Neural cell (in vitro differentiated cells): ENCODE measurements at regions not wholly inside any gene's neighbourhood (a gene's known extent, or its start where the extent isn't known, plus 50 kb on each side); places are given as distances from the start of the nearest gene placed in this dataset.
"Not testable (repeated sequence)": the region's sequence is repeated elsewhere in the genome, so short reads cannot be mapped to it uniquely, and the experiment has no call there.

ENCODE experiments used
- H2AFZ ChIP-seq: fragments of 200-600, 300-800 bp; sonication (generic), shearing (Covaris generic); 2 replicates; pipeline ENCODE4 v1.6.0; 2014; ENCODE audit warnings: low read depth, mild to moderate bottlenecking, antibody characterized with exemption, low read length, moderate library complexity
- H3F3A ChIP-seq: fragments of 200-600 bp; shearing (Covaris generic); 2 replicates; pipeline ENCODE4 v1.6.1; 2016; ENCODE audit warnings: mild to moderate bottlenecking, moderate library complexity, mixed read lengths, antibody characterized with exemption, low read length; ENCODE audit not compliant: insufficient read depth, poor library complexity, severe bottlenecking
- H3K27ac ChIP-seq: fragments of 200-600, 300-800 bp; sonication (generic), shearing (Covaris generic); 2 replicates; pipeline ENCODE4 v1.5.1; 2014; ENCODE audit warnings: mild to moderate bottlenecking, low read length, moderate library complexity
- H3K27me3 ChIP-seq: fragments of 300-800, 200-600 bp; sonication (generic), shearing (Covaris generic); 2 replicates; pipeline ENCODE4 v1.6.0; 2014; ENCODE audit warnings: mild to moderate bottlenecking, low read depth, low read length, moderate library complexity; ENCODE audit not compliant: insufficient read depth
- H3K36me3 ChIP-seq: fragments of 300-800, 200-600 bp; sonication (generic), shearing (Covaris generic); 2 replicates; pipeline ENCODE4 v1.5.1; 2014; ENCODE audit warnings: mild to moderate bottlenecking, antibody characterized with exemption, low read length, moderate library complexity; ENCODE audit not compliant: insufficient read depth
- H3K4me2 ChIP-seq: fragments of 300-800, 200-600 bp; sonication (generic), shearing (Covaris generic); 2 replicates; pipeline ENCODE4 v1.6.0; 2014; ENCODE audit warnings: mild to moderate bottlenecking, low read length
- H3K4me3 ChIP-seq: fragments of 300-800, 200-600 bp; sonication (generic), shearing (Covaris generic); 2 replicates; pipeline ENCODE4 v1.5.1; 2014; ENCODE audit warnings: mild to moderate bottlenecking, low read length, moderate library complexity
- H3K79me2 ChIP-seq: fragments of 200-600 bp; shearing (Covaris generic); replicated peaks from 2 replicates; pipeline ENCODE4 v1.6.0; 2014; ENCODE audit warnings: mild to moderate bottlenecking, low read length, moderate library complexity; ENCODE audit not compliant: insufficient read depth
- H3K9ac ChIP-seq: fragments of 300-800, 200-600 bp; sonication (generic), shearing (Covaris generic); 2 replicates; pipeline ENCODE4 v1.6.1; 2016; ENCODE audit warnings: mild to moderate bottlenecking, low read length, mixed read lengths
- H3K9me2 ChIP-seq: fragments of 200-600 bp; shearing (Covaris generic); 2 replicates; pipeline ENCODE4 v1.6.1; 2016; ENCODE audit warnings: mild to moderate bottlenecking, low read length, mixed read lengths; ENCODE audit not compliant: insufficient read depth
- H3K9me3 ChIP-seq: fragments of 200-600, 300-800 bp; sonication (generic), shearing (Covaris generic); 2 replicates; pipeline ENCODE4 v1.6.1; 2016; ENCODE audit warnings: mild to moderate bottlenecking, mixed run types, low read length, moderate library complexity, mixed read lengths
- H4K20me1 ChIP-seq: fragments of 200-600 bp; shearing (Covaris generic); 2 replicates; pipeline ENCODE4 v1.6.1; 2016; ENCODE audit warnings: mild to moderate bottlenecking, mixed run types; ENCODE audit not compliant: insufficient read depth
- CTCF ChIP-seq: fragments of 450-650 bp; IDR thresholded peaks from 2 replicates; pipeline ENCODE4 v1.5.1; 2014; ENCODE audit warnings: antibody characterized with exemption, mild to moderate bottlenecking, moderate library complexity; ENCODE audit not compliant: poor library complexity, severe bottlenecking
- EP300 ChIP-seq: fragments of 450-650 bp; conservative IDR thresholded peaks from 2 replicates; pipeline ENCODE4 v1.6.1; 2014; ENCODE audit warnings: antibody characterized with exemption, mild to moderate bottlenecking, moderate library complexity; ENCODE audit not compliant: poor library complexity, severe bottlenecking
- EZH2 ChIP-seq: fragments of 200-600, 300-800 bp; shearing (Covaris generic), sonication (generic); IDR thresholded peaks from 2 replicates; pipeline ENCODE4 v1.6.1; 2014; ENCODE audit warnings: antibody characterized with exemption, low read length, borderline replicate concordance, mild to moderate bottlenecking; ENCODE audit not compliant: insufficient read depth, poor library complexity, severe bottlenecking
- MXI1 ChIP-seq: fragments of 450-650 bp; conservative IDR thresholded peaks from 2 replicates; pipeline ENCODE4 v1.6.1; 2014; ENCODE audit warnings: antibody characterized with exemption, mild to moderate bottlenecking; ENCODE audit not compliant: poor library complexity, severe bottlenecking
- POLR2AphosphoS5 ChIP-seq: IDR thresholded peaks from 2 replicates; pipeline ENCODE4 v1.6.1; 2012
- RAD21 ChIP-seq: fragments of 450-650 bp; conservative IDR thresholded peaks from 2 replicates; pipeline ENCODE4 v1.6.1; 2014; ENCODE audit warnings: antibody characterized with exemption, mild to moderate bottlenecking, moderate library complexity
- REST ChIP-seq: IDR thresholded peaks from 2 replicates; pipeline ENCODE4 v1.6.1; 2012; ENCODE audit warnings: borderline replicate concordance
- SMC3 ChIP-seq: fragments of 450-650 bp; conservative IDR thresholded peaks from 2 replicates; pipeline ENCODE4 v1.6.1; 2014; ENCODE audit warnings: antibody characterized with exemption, mild to moderate bottlenecking, moderate library complexity; ENCODE audit not compliant: poor library complexity
- TAF1 ChIP-seq: IDR thresholded peaks from 2 replicates; pipeline ENCODE4 v1.6.1; 2012; ENCODE audit warnings: low read depth

- not testable (repeated sequence) for H3K27ac ChIP-seq, H4K20me1 ChIP-seq, H3K36me3 ChIP-seq, H3F3A ChIP-seq, H3K9me3 ChIP-seq, H3K9me2 ChIP-seq, H3K27me3 ChIP-seq, H3K4me2 ChIP-seq, H3K79me2 ChIP-seq, H2AFZ ChIP-seq, H3K9ac ChIP-seq, H3K4me3 ChIP-seq
These were observed 1014.9 kb downstream of the SOCS6 start for GRCh38 chr18:71303743-71304142.

GRCh38 chr18:71301596-71301995 is 1012.8 kb downstream of the SOCS6 start:
- Histone ChIP-seq H3K79me2 (no peaks in the 10 kb centered on the region), H3K9ac (no peak overlapping the region), H3K4me2 (no peak overlapping the region), H3F3A (no peaks in the 10 kb centered on the region), H3K4me3 (no peak overlapping the region), H3K9me2 (no peaks in the 10 kb centered on the region), H2AFZ (no peak overlapping the region), H3K36me3 (no peaks in the 10 kb centered on the region), H4K20me1 (no peaks in the 10 kb centered on the region), H3K27me3 (no peaks in the 10 kb centered on the region), H3K27ac (no peak overlapping the region), H3K9me3 (no peaks in the 10 kb centered on the region)
- TF ChIP-seq EP300 (no peak), CTCF (no peak), RAD21 (no peak), SMC3 (no peak), EZH2 (no peak), MXI1 (no peak), REST (no peak), TAF1 (no peak), POLR2AphosphoS5 (no peak)

GRCh38 chr18:71294201-71294600 is 1005.4 kb downstream of the SOCS6 start:
- not testable (repeated sequence) for H3K4me2 ChIP-seq, H3K4me3 ChIP-seq, H3K36me3 ChIP-seq, H3K27ac ChIP-seq, H3K27me3 ChIP-seq, H4K20me1 ChIP-seq, H3F3A ChIP-seq, H3K9me3 ChIP-seq, H3K9ac ChIP-seq, H2AFZ ChIP-seq, H3K9me2 ChIP-seq, H3K79me2 ChIP-seq
